Neuronal stem cell (in vitro differentiated cells): ENCODE measurements at regions not wholly inside any gene's neighbourhood (a gene's known extent, or its start where the extent isn't known, plus 50 kb on each side); places are given as distances from the start of the nearest gene placed in this dataset.
A peak's percentile ranks its signal among the peaks of the same experiment; 100 is the strongest.

ENCODE experiments used
- DNase-seq: peaks from one replicate; pipeline ENCODE4 v3.0.0-alpha.2; 2013; ENCODE audit warnings: low spot score
- H2AFZ ChIP-seq: one replicate; pipeline ENCODE4 v1.6.1; 2013; ENCODE audit warnings: mild to moderate bottlenecking, low read length, inconsistent platforms
- H2AK5ac ChIP-seq: 2 replicates; pipeline ENCODE4 v1.6.1; 2013; ENCODE audit warnings: low read depth, mild to moderate bottlenecking, inconsistent platforms, low read length, moderate library complexity, mixed read lengths
- H2BK120ac ChIP-seq: 2 replicates; pipeline ENCODE4 v1.6.1; 2013; ENCODE audit warnings: low read depth, mild to moderate bottlenecking, inconsistent platforms, low read length, moderate library complexity, mixed read lengths
- H2BK12ac ChIP-seq: one replicate; pipeline ENCODE4 v1.6.1; 2013; ENCODE audit warnings: low read length, inconsistent platforms
- H2BK15ac ChIP-seq: 2 replicates; pipeline ENCODE4 v1.6.1; 2013; ENCODE audit warnings: mild to moderate bottlenecking, low read length, inconsistent platforms, mixed read lengths
- H2BK5ac ChIP-seq: one replicate; pipeline ENCODE4 v1.6.1; 2013; ENCODE audit warnings: inconsistent platforms, mild to moderate bottlenecking, low read length, moderate library complexity
- H3K14ac ChIP-seq: one replicate; pipeline ENCODE4 v1.6.1; 2013; ENCODE audit warnings: low read length, inconsistent platforms
- H3K18ac ChIP-seq: 2 replicates; pipeline ENCODE4 v1.6.1; 2013; ENCODE audit warnings: low read length, inconsistent platforms
- H3K23ac ChIP-seq: 2 replicates; pipeline ENCODE4 v1.6.1; 2013; ENCODE audit warnings: low read depth, mild to moderate bottlenecking, mixed read lengths, low read length, inconsistent platforms; ENCODE audit not compliant: poor library complexity
- H3K27ac ChIP-seq: replicated peaks from 3 replicates; pipeline ENCODE4 v1.5.1; 2013; ENCODE audit warnings: low read length, inconsistent platforms
- H3K27me3 ChIP-seq, 3 experiments: 2 replicates each; pipeline ENCODE4 v1.6.1; 2013; ENCODE audit warnings: low read length in 3 of 3, mild to moderate bottlenecking in 2 of 3, inconsistent platforms in 1 of 3, low read depth in 1 of 3, mixed read lengths in 1 of 3, moderate library complexity in 1 of 3; ENCODE audit not compliant: control insufficient read depth in 3 of 3, insufficient read depth in 3 of 3
- H3K36me3 ChIP-seq, 2 donors: replicated peaks in 1 of 2; 2 replicates each; pipeline ENCODE4 v1.6.1; 2013; ENCODE audit warnings: low read length in 2 of 2; ENCODE audit not compliant: control insufficient read depth in 2 of 2, insufficient read depth in 2 of 2
- H3K4ac ChIP-seq: 2 replicates; pipeline ENCODE4 v1.6.1; 2013; ENCODE audit warnings: inconsistent platforms, mild to moderate bottlenecking, low read length, moderate library complexity
- H3K4me1 ChIP-seq, 2 donors: 1 replicate in 1 of 2; 2 replicates in 1 of 2; pipeline ENCODE4 v1.6.1; 2013; ENCODE audit warnings: low read length in 2 of 2, low read depth in 1 of 2; ENCODE audit not compliant: control insufficient read depth in 2 of 2, insufficient read depth in 1 of 2
- H3K4me2 ChIP-seq: one replicate; pipeline ENCODE4 v1.6.1; 2013; ENCODE audit warnings: mild to moderate bottlenecking, low read length, inconsistent platforms; ENCODE audit not compliant: insufficient read depth, poor library complexity, severe bottlenecking
- H3K4me3 ChIP-seq, 2 donors: 2 replicates each; pipeline ENCODE4 v1.5.1; 2013; ENCODE audit warnings: low read length in 2 of 2, mild to moderate bottlenecking in 2 of 2, inconsistent platforms in 1 of 2, moderate library complexity in 1 of 2
- H3K79me1 ChIP-seq: one replicate; pipeline ENCODE4 v1.6.1; 2013; ENCODE audit warnings: low read depth, mild to moderate bottlenecking, inconsistent platforms, low read length, moderate library complexity
- H3K9ac ChIP-seq: one replicate; pipeline ENCODE4 v1.6.1; 2013; ENCODE audit warnings: mild to moderate bottlenecking, low read depth, low read length, inconsistent platforms; ENCODE audit not compliant: poor library complexity
- H3K9me3 ChIP-seq, 2 donors: replicated peaks in 1 of 2; 2 replicates each; pipeline versions ENCODE3 to v1.6.1; 2013; ENCODE audit warnings: low read length in 2 of 2, mild to moderate bottlenecking in 2 of 2, inconsistent platforms in 1 of 2, low read depth in 1 of 2, mixed read lengths in 1 of 2, moderate library complexity in 1 of 2; ENCODE audit not compliant: control insufficient read depth in 2 of 2, insufficient read depth in 1 of 2
- H4K8ac ChIP-seq: one replicate; pipeline ENCODE4 v1.6.1; 2013; ENCODE audit warnings: low read depth, mild to moderate bottlenecking, inconsistent platforms, low read length, moderate library complexity
- H4K91ac ChIP-seq: one replicate; pipeline ENCODE4 v1.6.1; 2013; ENCODE audit warnings: low read length, low read depth, mild to moderate bottlenecking, inconsistent platforms; ENCODE audit not compliant: poor library complexity
- WGBS, 2 donors: extraction: QIAGEN DNeasy Blood & Tissue Kit; methylation state at CpG; one replicate each; pipeline ENCODE4 v1.1.7; 2013; ENCODE audit warnings: missing lambda C conversion rate in 2 of 2, mixed read lengths in 1 of 2; ENCODE audit not compliant: insufficient read length in 2 of 2, insufficient replicate concordance in 1 of 2; ENCODE audit errors: extremely low coverage in 2 of 2; 5-methylcytosine and 5-hydroxymethylcytosine counted together

DNA sequence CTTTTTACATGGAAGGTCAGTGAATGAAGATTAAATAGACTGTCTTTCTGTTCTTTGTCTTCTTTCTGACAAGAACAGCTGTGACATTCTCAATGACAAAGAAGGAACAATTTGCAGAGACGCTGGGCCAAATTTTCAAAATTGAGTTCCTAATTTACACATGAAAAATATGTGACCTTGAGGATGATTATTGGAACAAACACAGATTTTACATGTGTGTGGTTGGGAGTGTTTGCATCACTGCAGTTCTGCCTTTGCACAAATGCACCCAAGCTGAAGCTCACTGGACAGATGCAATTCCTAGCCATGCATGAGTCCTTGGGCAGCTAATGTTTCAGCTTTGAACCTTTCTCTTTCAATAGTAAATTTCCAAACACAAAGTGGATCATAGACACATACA, 350.8 kb downstream of the QKI start:
- no peak overlapping the region for H3K4ac ChIP-seq
- H3K9ac ChIP-seq = no peak overlapping the region
- H2BK120ac ChIP-seq = no peak overlapping the region
- H3K23ac ChIP-seq = no peak overlapping the region
- no peak overlapping the region for H2BK15ac ChIP-seq
- H3K18ac ChIP-seq = no peak overlapping the region
- no peak overlapping the region for H3K4me3 ChIP-seq
- WGBS, 2 donors = no CpG with 5 or more reads among the region's 1 CpG
- H3K27me3 ChIP-seq = no peaks in the 10 kb centered on the region
- no peaks in the 10 kb centered on the region for H3K79me1 ChIP-seq
- H3K36me3 ChIP-seq = no peaks in the 10 kb centered on the region
- no peak overlapping the region for H4K8ac ChIP-seq
- no peak overlapping the region for H3K14ac ChIP-seq
- no peak overlapping the region for H2BK12ac ChIP-seq
- H2BK5ac ChIP-seq = no peak overlapping the region
- no peak overlapping the region for H4K91ac ChIP-seq
- H3K4me1 ChIP-seq = peaks cover 4 to 13% of the 10 kb centered on the region in 2 donors
- H2AFZ ChIP-seq = peak overlapping the region; percentile 79
- H3K27ac ChIP-seq = no peak overlapping the region
- no peak for DNase-seq
- no peak overlapping the region for H2AK5ac ChIP-seq
- H3K4me2 ChIP-seq = no peak overlapping the region
- peaks cover 0 to 4% of the 10 kb centered on the region in 2 donors for H3K9me3 ChIP-seq

GRCh38 chr6:163764565-163764964, 350.0 kb downstream of the QKI start:
- Histone ChIP-seq H3K4me1 (peaks cover 4 to 13% of the 10 kb centered on the region in 2 donors), H2BK15ac (no peak overlapping the region), H3K79me1 (no peaks in the 10 kb centered on the region), H3K36me3 (no peaks in the 10 kb centered on the region), H3K4me2 (no peak overlapping the region), H3K4me3 (no peak overlapping the region), H4K91ac (no peak overlapping the region), H4K8ac (no peak overlapping the region), H3K9ac (no peak overlapping the region), H3K14ac (no peak overlapping the region), H2BK120ac (no peak overlapping the region), H2BK5ac (no peak overlapping the region), H2BK12ac (no peak overlapping the region), H2AFZ (peak overlapping the region; percentile 79), H2AK5ac (no peak overlapping the region), H3K23ac (no peak overlapping the region), H3K4ac (no peak overlapping the region), H3K9me3 (peaks cover 0 to 4% of the 10 kb centered on the region in 2 donors), H3K27ac (no peak overlapping the region), H3K18ac (no peak overlapping the region), H3K27me3 (no peaks in the 10 kb centered on the region)
- DNase-seq = no peak
- WGBS, 2 donors = no CpG with 5 or more reads among the region's 4 CpGs

DNA sequence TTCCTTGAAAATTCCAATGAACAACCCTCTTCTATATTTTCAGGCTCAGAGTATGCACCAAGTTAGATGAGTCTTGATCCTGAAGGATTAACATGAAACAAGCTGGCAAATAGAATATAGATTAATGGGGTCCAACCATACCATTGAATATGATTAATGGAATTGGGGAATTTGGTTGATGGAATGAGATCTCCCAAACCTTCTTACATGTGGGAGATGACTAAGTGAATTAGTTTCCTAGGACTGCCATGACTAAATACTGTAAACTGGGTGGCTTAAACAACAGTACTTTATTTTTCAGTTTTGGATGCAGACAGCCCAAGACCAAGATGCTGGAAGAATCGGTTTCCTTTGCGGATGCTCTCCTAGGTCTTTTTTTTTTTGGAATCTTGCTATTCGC, 347.0 kb downstream of the QKI start:
- Histone ChIP-seq H3K4me3 (no peak overlapping the region), H3K18ac (no peak overlapping the region), H2BK15ac (no peak overlapping the region), H3K23ac (no peak overlapping the region), H3K4me2 (no peak overlapping the region), H3K9ac (no peak overlapping the region), H4K8ac (no peak overlapping the region), H3K4ac (no peak overlapping the region), H2BK12ac (no peak overlapping the region), H2BK5ac (no peak overlapping the region), H3K14ac (no peak overlapping the region), H3K27ac (no peak overlapping the region), H3K9me3 (peaks cover 0 to 5% of the 10 kb centered on the region in 2 donors), H4K91ac (no peak overlapping the region), H2AK5ac (no peak overlapping the region), H3K79me1 (no peaks in the 10 kb centered on the region), H3K36me3 (no peaks in the 10 kb centered on the region), H3K27me3 (no peaks in the 10 kb centered on the region), H2AFZ (no peak overlapping the region), H2BK120ac (no peak overlapping the region), H3K4me1 (peaks cover 4 to 13% of the 10 kb centered on the region in 2 donors)
- no CpG with 5 or more reads among the region's 3 CpGs for WGBS, 2 donors
- no peak for DNase-seq

GRCh38 chr6:163760860-163761259, 346.3 kb downstream of the QKI start:
- Histone ChIP-seq H3K9ac (no peak overlapping the region), H2BK12ac (no peak overlapping the region), H2AK5ac (no peak overlapping the region), H3K4ac (no peak overlapping the region), H3K14ac (no peak overlapping the region), H4K91ac (no peak overlapping the region), H4K8ac (no peak overlapping the region), H2BK15ac (no peak overlapping the region), H3K4me3 (no peak overlapping the region), H2BK5ac (no peak overlapping the region), H3K79me1 (no peaks in the 10 kb centered on the region), H3K18ac (no peak overlapping the region), H3K27ac (no peak overlapping the region), H3K23ac (no peak overlapping the region), H3K4me2 (no peak overlapping the region), H3K27me3 (no peaks in the 10 kb centered on the region), H2AFZ (no peak overlapping the region), H3K36me3 (no peaks in the 10 kb centered on the region), H2BK120ac (no peak overlapping the region), H3K4me1 (peaks cover 4 to 13% of the 10 kb centered on the region in 2 donors), H3K9me3 (peaks cover 0 to 5% of the 10 kb centered on the region in 2 donors)
- no CpG with 5 or more reads among the region's 3 CpGs for WGBS, 2 donors
- no peak for DNase-seq
